Rectal smooth muscle tissue (tissue), 1 donor: ENCODE measurements at regions not wholly inside any gene's neighbourhood (a gene's known extent, or its start where the extent isn't known, plus 50 kb on each side); places are given as distances from the start of the nearest gene placed in this dataset.

Experiments used
- H3K27ac ChIP-seq: one replicate; pipeline ENCODE4 v1.7.0; 2013; ENCODE audit warnings: low read depth, low read length, inconsistent platforms
- H3K27me3 ChIP-seq: one replicate; pipeline ENCODE4 v1.7.0; 2013; ENCODE audit warnings: low read length; ENCODE audit not compliant: control insufficient read depth, insufficient read depth
- H3K36me3 ChIP-seq: one replicate; pipeline ENCODE4 v1.7.0; 2013; ENCODE audit warnings: low read length; ENCODE audit not compliant: control insufficient read depth, insufficient read depth
- H3K4me1 ChIP-seq: one replicate; pipeline ENCODE4 v1.7.0; 2013; ENCODE audit warnings: low read length; ENCODE audit not compliant: control insufficient read depth, insufficient read depth
- H3K4me3 ChIP-seq: one replicate; pipeline ENCODE4 v1.7.0; 2013; ENCODE audit warnings: low read length
- H3K9ac ChIP-seq: one replicate; pipeline ENCODE4 v1.7.0; 2013; ENCODE audit warnings: low read length

- Histone ChIP-seq H3K4me3 (no peak overlapping the region), H3K9ac (no peak overlapping the region), H3K36me3 (no peaks in the 10 kb centered on the region), H3K27me3 (no peaks in the 10 kb centered on the region), H3K4me1 (no peaks in the 10 kb centered on the region), H3K27ac (no peak overlapping the region)
Observed at GRCh38 chr6:134866563-134866962, 83.3 kb downstream of the ALDH8A1 start.

GRCh38 chr6:134864558-134864957 is 85.3 kb downstream of the ALDH8A1 start:
- Histone ChIP-seq H3K4me3 (no peak overlapping the region), H3K9ac (no peak overlapping the region), H3K4me1 (no peaks in the 10 kb centered on the region), H3K36me3 (no peaks in the 10 kb centered on the region), H3K27ac (no peak overlapping the region), H3K27me3 (no peaks in the 10 kb centered on the region)

- Histone ChIP-seq H3K4me3 (no peak overlapping the region), H3K27ac (no peak overlapping the region), H3K4me1 (no peaks in the 10 kb centered on the region), H3K36me3 (no peaks in the 10 kb centered on the region), H3K9ac (no peak overlapping the region), H3K27me3 (no peaks in the 10 kb centered on the region)
Observed at GRCh38 chr6:134863763-134864510, 86.0 kb downstream of the ALDH8A1 start.

- no peaks in the 10 kb centered on the region for H3K4me1 ChIP-seq
- H3K36me3 ChIP-seq, result no peaks in the 10 kb centered on the region
- H3K27ac ChIP-seq, result no peak overlapping the region
- no peak overlapping the region for H3K9ac ChIP-seq
- H3K27me3 ChIP-seq, result no peaks in the 10 kb centered on the region
- H3K4me3 ChIP-seq, result no peak overlapping the region
Observed at GRCh38 chr6:134854366-134854765, 95.5 kb downstream of the ALDH8A1 start.

- H3K9ac ChIP-seq, result no peak overlapping the region
- H3K4me3 ChIP-seq, result no peak overlapping the region
- H3K4me1 ChIP-seq, result no peaks in the 10 kb centered on the region
- H3K36me3 ChIP-seq, result no peaks in the 10 kb centered on the region
- no peak overlapping the region for H3K27ac ChIP-seq
- no peaks in the 10 kb centered on the region for H3K27me3 ChIP-seq
Observed at GRCh38 chr6:134853111-134854055, 96.5 kb downstream of the ALDH8A1 start.

- Histone ChIP-seq H3K4me1 (no peaks in the 10 kb centered on the region), H3K9ac (no peak overlapping the region)
Observed at GRCh38 chr6:134851548-134851947, 98.4 kb downstream of the ALDH8A1 start.

GRCh38 chr6:134850721-134851305 is 99.1 kb downstream of the ALDH8A1 start:
- H3K27ac ChIP-seq, result no peak overlapping the region
- no peak overlapping the region for H3K4me3 ChIP-seq
- no peaks in the 10 kb centered on the region for H3K27me3 ChIP-seq
- H3K9ac ChIP-seq, result no peak overlapping the region
- H3K4me1 ChIP-seq, result no peaks in the 10 kb centered on the region
- no peaks in the 10 kb centered on the region for H3K36me3 ChIP-seq

More at GRCh38 chr6:134851548-134851947, 98.4 kb downstream of the ALDH8A1 start:
- Histone ChIP-seq H3K36me3 (no peaks in the 10 kb centered on the region), H3K4me3 (no peak overlapping the region), H3K27ac (no peak overlapping the region), H3K27me3 (no peaks in the 10 kb centered on the region)

GRCh38 chr6:134849920-134850447 is 99.9 kb downstream of the ALDH8A1 start:
- no peaks in the 10 kb centered on the region for H3K27me3 ChIP-seq
- no peak overlapping the region for H3K9ac ChIP-seq
- no peak overlapping the region for H3K4me3 ChIP-seq
- no peaks in the 10 kb centered on the region for H3K4me1 ChIP-seq
- H3K27ac ChIP-seq, result no peak overlapping the region
- H3K36me3 ChIP-seq, result no peaks in the 10 kb centered on the region

- Histone ChIP-seq H3K36me3 (no peaks in the 10 kb centered on the region), H3K27ac (no peak overlapping the region)
Observed at GRCh38 chr6:134848076-134848475, 101.8 kb downstream of the ALDH8A1 start.

GRCh38 chr6:134846865-134847264 is 103.0 kb downstream of the ALDH8A1 start:
- no peak overlapping the region for H3K9ac ChIP-seq
- no peak overlapping the region for H3K4me3 ChIP-seq
- H3K27ac ChIP-seq, result no peak overlapping the region
- no peaks in the 10 kb centered on the region for H3K27me3 ChIP-seq
- no peaks in the 10 kb centered on the region for H3K36me3 ChIP-seq
- no peaks in the 10 kb centered on the region for H3K4me1 ChIP-seq

More at GRCh38 chr6:134848076-134848475, 101.8 kb downstream of the ALDH8A1 start:
- no peak overlapping the region for H3K4me3 ChIP-seq
- no peaks in the 10 kb centered on the region for H3K4me1 ChIP-seq
- H3K27me3 ChIP-seq, result no peaks in the 10 kb centered on the region
- no peak overlapping the region for H3K9ac ChIP-seq

GRCh38 chr6:134846031-134846430 is 103.9 kb downstream of the ALDH8A1 start:
- H3K4me3 ChIP-seq, result no peak overlapping the region
- H3K36me3 ChIP-seq, result no peaks in the 10 kb centered on the region
- no peaks in the 10 kb centered on the region for H3K27me3 ChIP-seq
- no peak overlapping the region for H3K9ac ChIP-seq
- H3K27ac ChIP-seq, result no peak overlapping the region
- no peaks in the 10 kb centered on the region for H3K4me1 ChIP-seq

- Histone ChIP-seq H3K9ac (no peak overlapping the region), H3K36me3 (no peaks in the 10 kb centered on the region), H3K27me3 (no peaks in the 10 kb centered on the region), H3K4me1 (no peaks in the 10 kb centered on the region), H3K4me3 (no peak overlapping the region), H3K27ac (no peak overlapping the region)
Observed at GRCh38 chr6:134844120-134844519, 105.8 kb downstream of the ALDH8A1 start.
